HG02588 (cell line): ENCODE measurements at regions not wholly inside any gene's neighbourhood (a gene's known extent, or its start where the extent isn't known, plus 50 kb on each side); places are given as distances from the start of the nearest gene placed in this dataset.
"Not testable (repeated sequence)": the region's sequence is repeated elsewhere in the genome, so short reads cannot be mapped to it uniquely, and the experiment has no call there.

Source experiments
- ATAC-seq: cut with Tn5 transposase; IDR thresholded peaks from one replicate; pipeline ENCODE4 v1.9.1; 2021; ENCODE audit warnings: mild to moderate bottlenecking, moderate library complexity; ENCODE audit not compliant: unreplicated experiment

GRCh38 chr1:189216886-189217285 lies 1260.8 kb downstream of the BRINP3 start:
- no peak for ATAC-seq

GRCh38 chr1:189217646-189218045 lies 1260.0 kb downstream of the BRINP3 start:
- ATAC-seq = no peak

- no peak for ATAC-seq
These were observed 1256.9 kb downstream of the BRINP3 start for GRCh38 chr1:189220750-189221149.

GRCh38 chr1:189225794-189226145 lies 1251.9 kb downstream of the BRINP3 start:
- ATAC-seq = not testable (repeated sequence)

- ATAC-seq = no peak
These were observed 1250.9 kb downstream of the BRINP3 start for GRCh38 chr1:189226779-189227178.

- ATAC-seq = no peak
These were observed 1240.7 kb downstream of the BRINP3 start for GRCh38 chr1:189237008-189237407.

GRCh38 chr1:189253601-189254350 lies 1223.9 kb downstream of the BRINP3 start:
- no peak for ATAC-seq

GRCh38 chr1:189261128-189261527 lies 1216.5 kb downstream of the BRINP3 start:
- ATAC-seq = not testable (repeated sequence)

- ATAC-seq = no peak
These were observed 1208.7 kb downstream of the BRINP3 start for GRCh38 chr1:189269011-189269410.

- no peak for ATAC-seq
These were observed 1203.4 kb downstream of the BRINP3 start for GRCh38 chr1:189274267-189274666.

GRCh38 chr1:189275796-189276195 lies 1201.9 kb downstream of the BRINP3 start:
- ATAC-seq = no peak

GRCh38 chr1:189289346-189289745 lies 1188.3 kb downstream of the BRINP3 start:
- no peak for ATAC-seq

- no peak for ATAC-seq
These were observed 1176.4 kb downstream of the BRINP3 start for GRCh38 chr1:189301235-189301634.

GRCh38 chr1:189305279-189305678 lies 1172.4 kb downstream of the BRINP3 start:
- no peak for ATAC-seq

GRCh38 chr1:189311915-189312314 lies 1165.7 kb downstream of the BRINP3 start:
- ATAC-seq = no peak

- ATAC-seq = no peak
These were observed 1165.2 kb downstream of the BRINP3 start for GRCh38 chr1:189312499-189312898.

- no peak for ATAC-seq
These were observed 1164.2 kb downstream of the BRINP3 start for GRCh38 chr1:189313488-189313887.

GRCh38 chr1:189315035-189315901 lies 1162.4 kb downstream of the BRINP3 start:
- ATAC-seq = no peak

GRCh38 chr1:189323091-189323490 lies 1154.6 kb downstream of the BRINP3 start:
- no peak for ATAC-seq

GRCh38 chr1:189331071-189331470 lies 1146.6 kb downstream of the BRINP3 start:
- not testable (repeated sequence) for ATAC-seq

GRCh38 chr1:189336115-189337100 lies 1141.3 kb downstream of the BRINP3 start:
- ATAC-seq = no peak
